Gastroesophageal sphincter (tissue), 3 donors: ENCODE measurements at regions not wholly inside any gene's neighbourhood (a gene's known extent, or its start where the extent isn't known, plus 50 kb on each side); places are given as distances from the start of the nearest gene placed in this dataset.

Source experiments
- POLR2A ChIP-seq, 2 donors: fragments of 450-650 bp; IDR thresholded peaks; one replicate each; pipeline ENCODE4 v1.6.1; 2017; ENCODE audit warnings: antibody characterized with exemption in 2 of 2, mild to moderate bottlenecking in 2 of 2, moderate library complexity in 1 of 2
- POLR2AphosphoS5 ChIP-seq: sonication (generic); formaldehyde crosslinking; IDR thresholded peaks from one replicate; pipeline ENCODE4 v1.6.1; 2017; ENCODE audit warnings: antibody characterized with exemption
- TF ChIP-seq, protein P1 (sequence below), 4 experiments: fragments of 200-600 bp in 2 of 4; fragments of 450-650 bp in 2 of 4; sonication (generic) in 1 of 4; IDR thresholded peaks; one replicate each; pipeline ENCODE4 v1.5.1; 2017 to 2019; ENCODE audit warnings: antibody characterized with exemption in 4 of 4, mild to moderate bottlenecking in 2 of 4, moderate library complexity in 2 of 4

DNA sequence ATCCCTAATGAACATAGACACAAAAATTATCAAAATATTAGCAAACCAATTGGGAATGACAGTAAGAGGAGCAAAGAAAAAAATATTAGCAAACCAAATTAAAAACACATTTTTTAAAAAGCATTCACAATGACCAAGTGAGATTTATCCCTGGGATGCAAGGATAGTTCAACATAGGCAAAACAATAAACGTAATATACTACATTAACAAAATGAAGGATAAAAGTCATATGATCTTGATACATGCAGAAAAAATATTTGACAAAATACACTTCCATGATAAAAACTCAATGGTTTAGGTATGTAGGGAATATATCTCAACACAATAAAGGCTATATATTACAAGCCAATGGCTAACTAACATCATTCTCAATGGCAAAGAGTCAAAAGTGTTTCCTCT is 83.3 kb downstream of the CRPPA start:
- TF ChIP-seq, protein P1, sequence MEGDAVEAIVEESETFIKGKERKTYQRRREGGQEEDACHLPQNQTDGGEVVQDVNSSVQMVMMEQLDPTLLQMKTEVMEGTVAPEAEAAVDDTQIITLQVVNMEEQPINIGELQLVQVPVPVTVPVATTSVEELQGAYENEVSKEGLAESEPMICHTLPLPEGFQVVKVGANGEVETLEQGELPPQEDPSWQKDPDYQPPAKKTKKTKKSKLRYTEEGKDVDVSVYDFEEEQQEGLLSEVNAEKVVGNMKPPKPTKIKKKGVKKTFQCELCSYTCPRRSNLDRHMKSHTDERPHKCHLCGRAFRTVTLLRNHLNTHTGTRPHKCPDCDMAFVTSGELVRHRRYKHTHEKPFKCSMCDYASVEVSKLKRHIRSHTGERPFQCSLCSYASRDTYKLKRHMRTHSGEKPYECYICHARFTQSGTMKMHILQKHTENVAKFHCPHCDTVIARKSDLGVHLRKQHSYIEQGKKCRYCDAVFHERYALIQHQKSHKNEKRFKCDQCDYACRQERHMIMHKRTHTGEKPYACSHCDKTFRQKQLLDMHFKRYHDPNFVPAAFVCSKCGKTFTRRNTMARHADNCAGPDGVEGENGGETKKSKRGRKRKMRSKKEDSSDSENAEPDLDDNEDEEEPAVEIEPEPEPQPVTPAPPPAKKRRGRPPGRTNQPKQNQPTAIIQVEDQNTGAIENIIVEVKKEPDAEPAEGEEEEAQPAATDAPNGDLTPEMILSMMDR (IDR thresholded peaks at IDR 0.05), result no peak
- TF ChIP-seq POLR2AphosphoS5, result no peak
- no peak for TF ChIP-seq POLR2A (IDR thresholded peaks at IDR 0.05)
